Pancreas (tissue), 10 donors: ENCODE measurements at regions not wholly inside any gene's neighbourhood (a gene's known extent, or its start where the extent isn't known, plus 50 kb on each side); places are given as distances from the start of the nearest gene placed in this dataset.

Experiments
- ATAC-seq, 4 donors: fragments of 200-7000 bp; cut with Tn5 transposase; one replicate each; pipeline versions ENCODE4 v1.8.0 to v1.9.1; 2020; ENCODE audit warnings: mild to moderate bottlenecking in 4 of 4, moderate library complexity in 4 of 4
- DNase-seq, 6 donors: peaks; one replicate each; pipeline ENCODE4 v3.0.0-alpha.2; 2020
- FAIRE-seq: peaks from 2 replicates; lab custom pipeline; 2012; peaks lifted over from hg19 to GRCh38; lab: Jason Lieb, UNC
- H3K27ac ChIP-seq, 4 donors: fragments of 200-600 bp; sonication (generic); 1 replicate in 3 of 4; 2 replicates in 1 of 4; pipeline versions ENCODE4 v1.5.0 to v1.8.0; 2020
- H3K27me3 ChIP-seq, 4 donors: fragments of 200-600 bp; one replicate each; pipeline ENCODE4 v1.8.0; 2021
- H3K36me3 ChIP-seq, 3 donors: fragments of 200-600 bp; sonication (generic) in 1 of 3; one replicate each; pipeline versions ENCODE4 v1.5.0 to v1.8.0; 2020 to 2021
- H3K4me1 ChIP-seq, 3 donors: fragments of 200-600 bp; one replicate each; pipeline ENCODE4 v1.8.0; 2021
- H3K4me3 ChIP-seq, 4 donors: fragments of 200-600 bp; sonication (generic) in 2 of 4; one replicate each; pipeline versions ENCODE4 v1.5.0 to v1.8.0; 2020 to 2021
- H3K9me3 ChIP-seq, 4 donors: fragments of 200-600 bp; one replicate each; pipeline ENCODE4 v1.8.0; 2021
- WGBS, 2 donors: extraction: QIAGEN DNeasy Blood & Tissue Kit; methylation state at CpG; one replicate each; pipeline ENCODE4 v1.1.7; 2013; 5-methylcytosine and 5-hydroxymethylcytosine counted together
- intact Hi-C, 3 donors: fragments of 100-400 bp; cut with DNase I; formaldehyde crosslinking; loops; one replicate each; pipeline versions ENCODE4 v1.11.1 to v1.14.2; 2022
- TF ChIP-seq, protein P1 (sequence below), 4 donors: fragments of 200-600 bp; sonication (generic) in 3 of 4; IDR thresholded peaks; one replicate each; pipeline versions ENCODE4 v1.5.0 to v1.8.0; 2021; ENCODE audit warnings: antibody characterized with exemption in 4 of 4
- donor health status: healthy with polysubstance abuse.
- donor health status: DM: no; HTN: no; CAD: no; lungs with moderate emphysema.
- donor health status: DM: no; HTN: no; CAD: no.
- donor health status: control.
- donor health status: control.
- donor health status: Bipolar disorder and iron deficiency.
- donor health status: DM: yes; HTN: yes; CAD: no.
- donor health status: DM: no; HTN: no; CAD: no.
- donor health status: DM: no; HTN: no; CAD: no.
- donor health status: DM: yes; HTN: yes; CAD: no.

DNA sequence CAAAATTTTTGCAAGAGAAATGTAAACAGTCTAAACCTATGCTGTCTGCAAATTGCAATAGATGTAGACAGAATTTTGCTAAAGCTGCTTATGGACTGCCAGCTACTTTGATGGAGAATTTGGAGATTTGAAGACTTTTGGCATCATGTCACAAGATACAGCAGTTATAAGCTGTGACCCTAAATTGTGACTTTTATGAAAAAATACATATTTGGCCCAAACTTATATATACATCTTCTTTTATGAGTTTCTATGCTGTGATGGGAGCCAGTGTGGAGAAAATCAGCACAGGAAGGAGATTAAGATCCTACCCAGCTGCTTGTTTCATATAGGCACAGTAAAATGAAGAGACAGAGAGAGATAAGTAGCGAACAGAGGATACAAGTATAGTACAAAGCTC is 1595.4 kb downstream of the PLA2G4A start:
- Histone ChIP-seq H3K36me3 (no peaks in the 10 kb centered on the region), H3K4me1 (no peaks in the 10 kb centered on the region), H3K9me3 (no peaks in the 10 kb centered on the region), H3K27ac (no peak overlapping the region), H3K27me3 (no peaks in the 10 kb centered on the region), H3K4me3 (no peak overlapping the region)
- no peak for DNase-seq
- TF ChIP-seq, protein P1, sequence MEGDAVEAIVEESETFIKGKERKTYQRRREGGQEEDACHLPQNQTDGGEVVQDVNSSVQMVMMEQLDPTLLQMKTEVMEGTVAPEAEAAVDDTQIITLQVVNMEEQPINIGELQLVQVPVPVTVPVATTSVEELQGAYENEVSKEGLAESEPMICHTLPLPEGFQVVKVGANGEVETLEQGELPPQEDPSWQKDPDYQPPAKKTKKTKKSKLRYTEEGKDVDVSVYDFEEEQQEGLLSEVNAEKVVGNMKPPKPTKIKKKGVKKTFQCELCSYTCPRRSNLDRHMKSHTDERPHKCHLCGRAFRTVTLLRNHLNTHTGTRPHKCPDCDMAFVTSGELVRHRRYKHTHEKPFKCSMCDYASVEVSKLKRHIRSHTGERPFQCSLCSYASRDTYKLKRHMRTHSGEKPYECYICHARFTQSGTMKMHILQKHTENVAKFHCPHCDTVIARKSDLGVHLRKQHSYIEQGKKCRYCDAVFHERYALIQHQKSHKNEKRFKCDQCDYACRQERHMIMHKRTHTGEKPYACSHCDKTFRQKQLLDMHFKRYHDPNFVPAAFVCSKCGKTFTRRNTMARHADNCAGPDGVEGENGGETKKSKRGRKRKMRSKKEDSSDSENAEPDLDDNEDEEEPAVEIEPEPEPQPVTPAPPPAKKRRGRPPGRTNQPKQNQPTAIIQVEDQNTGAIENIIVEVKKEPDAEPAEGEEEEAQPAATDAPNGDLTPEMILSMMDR (IDR thresholded peaks at IDR 0.05): no peak
- no peak for ATAC-seq
- intact Hi-C loops: no loop called here
- 60 to 77% methylated on average over 1 of the region's 1 CpG for WGBS, 2 donors
- no peak for FAIRE-seq

GRCh38 chr1:188425687-188426086 is 1596.9 kb downstream of the PLA2G4A start:
- no peak overlapping the region for H3K4me3 ChIP-seq
- intact Hi-C loops: no loop called here
- H3K27me3 ChIP-seq: no peaks in the 10 kb centered on the region
- no peaks in the 10 kb centered on the region for H3K9me3 ChIP-seq
- TF ChIP-seq, protein P1 (IDR thresholded peaks at IDR 0.05): no peak
- H3K4me1 ChIP-seq: no peaks in the 10 kb centered on the region
- FAIRE-seq (no peak), DNase-seq (no peak), ATAC-seq (no peak)
- H3K27ac ChIP-seq: no peak overlapping the region
- no peaks in the 10 kb centered on the region for H3K36me3 ChIP-seq
- 49 to 51% methylated on average over 4 of the region's 4 CpGs for WGBS, 2 donors

DNA sequence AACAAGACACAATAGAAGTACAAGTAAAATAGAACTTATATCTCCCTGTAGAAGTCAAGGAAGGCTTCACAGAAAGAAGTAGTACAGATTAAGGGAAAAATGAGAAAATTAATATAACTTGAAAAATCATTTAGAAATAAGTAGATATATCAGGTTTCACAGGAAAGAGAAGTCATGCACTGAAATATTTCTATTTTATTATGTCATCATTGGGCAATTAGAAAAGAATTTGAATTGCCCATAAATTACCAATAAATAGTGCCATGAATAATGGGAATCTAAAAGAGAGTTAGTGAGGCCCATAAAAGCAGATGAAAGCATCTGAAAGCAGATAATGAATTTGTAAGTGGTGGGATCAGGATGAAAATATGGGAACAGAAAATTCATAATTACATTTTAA is 1597.8 kb downstream of the PLA2G4A start:
- intact Hi-C loops: no loop called here
- no peaks in the 10 kb centered on the region for H3K4me1 ChIP-seq
- H3K4me3 ChIP-seq: no peak overlapping the region
- H3K9me3 ChIP-seq: no peaks in the 10 kb centered on the region
- DNase-seq (no peak), ATAC-seq (no peak), FAIRE-seq (no peak)
- TF ChIP-seq, protein P1 (IDR thresholded peaks at IDR 0.05): no peak
- H3K36me3 ChIP-seq: no peaks in the 10 kb centered on the region
- H3K27ac ChIP-seq: no peak overlapping the region
- no peaks in the 10 kb centered on the region for H3K27me3 ChIP-seq

- no peak for ATAC-seq
- no peak for DNase-seq
- H3K27me3 ChIP-seq: no peaks in the 10 kb centered on the region
- no peaks in the 10 kb centered on the region for H3K9me3 ChIP-seq
- no peaks in the 10 kb centered on the region for H3K4me1 ChIP-seq
- 47 to 63% methylated on average over 2 of the region's 2 CpGs for WGBS, 2 donors
- TF ChIP-seq, protein P1 (IDR thresholded peaks at IDR 0.05): no peak
- no peak for FAIRE-seq
- no peak overlapping the region for H3K4me3 ChIP-seq
- intact Hi-C loops: no loop called here
- no peaks in the 10 kb centered on the region for H3K36me3 ChIP-seq
- no peak overlapping the region for H3K27ac ChIP-seq
These were observed 1598.9 kb downstream of the PLA2G4A start for GRCh38 chr1:188427642-188428041.

DNA sequence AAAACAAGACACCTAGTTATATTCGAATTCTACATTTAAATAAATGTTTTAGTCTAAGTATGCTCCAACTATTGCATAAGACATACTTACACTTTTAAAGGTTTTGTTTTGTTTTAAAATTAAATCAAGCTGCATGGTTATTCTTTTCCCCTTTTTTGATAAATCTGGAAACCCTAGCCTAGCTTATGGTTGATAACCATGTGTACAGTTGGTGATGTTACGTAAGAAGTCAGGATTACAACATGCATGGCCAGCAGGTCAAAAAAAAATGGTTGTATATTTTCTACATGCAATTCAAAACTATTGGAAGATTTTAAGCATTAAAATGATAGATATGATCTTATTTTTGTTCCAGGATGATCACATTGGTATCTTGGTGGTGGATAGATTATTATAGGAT is 1600.6 kb downstream of the PLA2G4A start:
- Histone ChIP-seq H3K4me3 (no peak overlapping the region), H3K9me3 (no peaks in the 10 kb centered on the region), H3K27me3 (no peaks in the 10 kb centered on the region), H3K27ac (no peak overlapping the region), H3K4me1 (no peaks in the 10 kb centered on the region), H3K36me3 (no peaks in the 10 kb centered on the region)
- no peak for DNase-seq
- no peak for FAIRE-seq
- 43 to 63% methylated on average over 2 of the region's 2 CpGs for WGBS, 2 donors
- TF ChIP-seq, protein P1 (IDR thresholded peaks at IDR 0.05): no peak
- no peak for ATAC-seq
- intact Hi-C loops: no loop called here
